Stimulated activated CD4-positive, alpha-beta T cell treated with anti-CD3 and anti-CD28 coated beads, Interleukin-1b, Interleukin-23, amount 100 ng/mL, for 48 hours (primary cell): ENCODE measurements at regions not wholly inside any gene's neighbourhood (a gene's known extent, or its start where the extent isn't known, plus 50 kb on each side); places are given as distances from the start of the nearest gene placed in this dataset.
"Not testable (repeated sequence)": the region's sequence is repeated elsewhere in the genome, so short reads cannot be mapped to it uniquely, and the experiment has no call there.

ENCODE experiments used
- DNase-seq: peaks from one replicate; pipeline ENCODE4 v3.0.0-alpha.2; 2020

DNA sequence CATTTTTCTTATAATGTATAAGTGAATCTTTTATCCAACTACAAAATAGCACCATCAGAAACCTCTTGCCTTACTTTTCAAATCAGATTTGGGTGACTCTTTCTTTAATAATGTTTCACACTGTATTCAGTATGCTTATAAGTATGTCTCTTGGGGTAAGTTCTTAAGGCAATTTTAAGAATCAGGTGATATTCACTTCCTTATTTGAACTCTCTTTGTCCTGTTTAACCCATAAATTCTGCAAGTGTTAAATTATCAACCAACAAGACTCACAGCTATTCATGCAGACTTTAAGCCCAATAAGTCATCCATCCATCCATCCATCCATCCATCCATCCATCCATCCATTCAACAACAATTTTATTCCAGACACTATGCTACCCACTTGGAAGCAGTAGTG is 142.7 kb upstream of the FBXL17 start:
- DNase-seq: no peak

GRCh38 chr5:108523360-108523759 is 141.5 kb upstream of the FBXL17 start:
- no peak for DNase-seq

- no peak for DNase-seq
Measured at GRCh38 chr5:108521841-108522506, 140.1 kb upstream of the FBXL17 start.

DNA sequence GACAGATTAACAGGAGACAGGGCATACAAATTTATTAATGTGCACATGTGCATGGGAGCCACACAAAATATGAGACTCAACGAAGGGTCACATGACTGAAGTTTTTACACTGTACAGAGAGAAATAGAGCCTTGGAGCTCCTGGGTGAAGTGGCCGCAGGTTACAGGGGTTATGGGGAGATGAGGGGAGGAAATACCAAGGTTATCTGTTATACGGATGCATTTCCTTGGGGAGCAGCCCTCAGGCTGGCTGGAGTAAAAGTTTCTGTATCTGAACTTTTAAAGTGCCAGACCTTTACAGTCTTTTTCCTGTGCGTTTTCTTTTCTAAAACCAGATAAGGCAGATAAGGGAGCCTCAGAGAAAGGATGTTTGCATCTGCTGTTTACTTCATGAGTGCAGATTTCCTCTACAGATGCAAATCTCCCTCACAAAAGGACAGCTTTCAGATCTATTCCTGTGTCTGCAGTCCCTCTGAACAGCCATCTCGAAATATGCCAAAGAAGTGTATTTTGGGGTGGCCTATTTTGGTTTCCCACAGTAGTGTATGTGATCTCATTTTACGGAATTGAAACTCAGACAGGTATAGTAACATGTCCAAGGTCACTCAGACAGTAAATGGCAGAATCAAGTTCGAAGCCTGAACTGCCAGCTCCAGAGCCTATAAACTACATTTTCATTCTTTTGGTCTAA is 139.3 kb upstream of the FBXL17 start:
- DNase-seq: no peak

DNA sequence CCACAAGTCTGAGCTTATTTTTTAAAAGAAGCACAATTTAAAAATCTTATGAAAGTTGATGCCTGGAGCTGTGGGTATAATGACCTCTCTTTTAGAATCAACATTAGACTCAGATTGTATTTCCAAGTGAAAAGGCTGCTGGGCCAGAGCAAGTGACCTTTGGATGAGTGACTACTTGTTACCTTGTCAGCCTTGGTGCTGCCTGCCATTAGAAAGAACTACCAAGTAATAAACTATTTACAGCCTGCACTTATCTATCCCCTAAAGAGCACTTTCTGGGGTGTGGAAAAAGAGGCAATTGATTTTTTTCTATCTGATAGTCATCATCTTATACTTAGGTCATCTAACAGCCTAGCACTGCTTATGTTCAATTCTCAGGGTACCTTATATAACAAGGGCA is 134.9 kb upstream of the FBXL17 start:
- no peak for DNase-seq

GRCh38 chr5:108515517-108516105 is 133.7 kb upstream of the FBXL17 start:
- no peak for DNase-seq

DNA sequence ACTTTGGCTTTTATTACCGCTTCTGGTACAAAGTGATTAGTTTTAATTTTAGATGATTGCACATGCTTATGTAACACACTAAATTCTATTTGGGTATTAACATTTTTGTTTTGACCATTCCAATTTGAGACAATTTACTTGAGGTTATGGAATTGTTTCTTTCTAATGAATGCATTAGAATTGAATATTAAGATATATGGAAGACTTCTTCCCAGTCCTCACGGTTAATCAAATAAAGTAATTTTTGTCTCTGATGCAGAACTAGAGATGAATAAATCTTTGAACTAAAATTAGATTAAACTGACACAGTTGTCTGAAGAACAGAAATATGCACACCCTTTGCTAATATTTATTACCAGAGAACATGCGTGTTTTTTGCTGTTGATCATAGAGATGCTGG is 127.1 kb upstream of the FBXL17 start:
- no peak for DNase-seq

DNA sequence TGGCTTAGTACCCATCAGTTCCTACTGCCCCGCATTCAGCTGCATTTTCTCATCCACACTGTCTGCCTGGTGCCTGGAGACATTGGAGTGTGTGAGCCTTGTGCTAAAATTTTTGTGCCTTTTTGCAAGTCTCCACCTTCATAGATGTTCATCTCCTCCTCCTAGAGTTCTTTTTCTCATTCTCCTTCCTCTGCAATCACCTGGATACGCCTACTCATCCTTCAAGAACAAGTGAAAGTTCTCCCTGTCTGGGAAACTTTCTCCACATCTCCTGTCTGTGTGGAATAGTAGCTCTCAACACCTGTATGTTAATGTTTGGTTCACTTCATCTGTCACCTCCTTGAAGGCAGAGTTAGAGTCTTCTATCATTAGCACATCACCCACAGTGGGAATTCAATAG is 125.7 kb upstream of the FBXL17 start:
- no peak for DNase-seq

GRCh38 chr5:108505608-108506007 is 123.7 kb upstream of the FBXL17 start:
- no peak for DNase-seq

GRCh38 chr5:108504974-108505373 is 123.1 kb upstream of the FBXL17 start:
- no peak for DNase-seq

DNA sequence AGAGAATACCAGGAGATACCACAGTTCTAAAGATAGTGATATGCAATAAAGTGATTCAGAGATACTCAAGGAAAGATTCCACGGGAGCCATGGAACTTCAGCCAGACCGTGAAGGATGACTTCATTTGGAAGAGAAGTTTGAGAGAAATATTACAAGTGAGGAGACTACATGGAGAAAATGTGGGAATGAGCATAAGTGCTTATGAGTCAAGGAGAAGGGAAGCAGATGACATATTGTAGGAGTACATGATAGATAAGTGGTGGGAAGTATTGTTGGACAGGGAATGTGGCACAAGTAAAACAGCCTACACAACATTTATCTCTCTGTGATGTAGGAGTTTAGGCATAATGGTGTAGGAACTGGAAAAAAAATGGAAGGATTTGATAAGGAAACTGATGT is 122.1 kb upstream of the FBXL17 start:
- no peak for DNase-seq

GRCh38 chr5:108495615-108496014 is 113.7 kb upstream of the FBXL17 start:
- not testable (repeated sequence) for DNase-seq

DNA sequence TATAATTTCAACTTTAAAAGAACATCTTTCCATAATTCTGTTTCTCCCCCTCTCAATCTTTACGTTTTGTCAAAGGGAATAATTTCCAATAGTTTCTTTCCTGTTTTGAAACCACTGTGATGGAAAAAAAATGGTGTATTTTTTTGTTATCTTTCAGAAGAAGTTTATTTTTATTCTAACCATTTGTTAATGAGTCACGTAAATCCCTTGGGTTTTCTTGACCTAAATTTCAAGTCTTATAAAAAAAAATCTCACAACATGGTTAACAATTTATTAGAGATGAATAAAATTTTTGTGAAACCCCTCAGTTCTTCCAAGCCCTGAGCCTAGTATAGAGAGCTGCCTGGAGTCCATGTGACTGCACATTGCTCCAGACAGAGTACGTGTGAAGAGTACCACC is 106.1 kb upstream of the FBXL17 start:
- no peak for DNase-seq

DNA sequence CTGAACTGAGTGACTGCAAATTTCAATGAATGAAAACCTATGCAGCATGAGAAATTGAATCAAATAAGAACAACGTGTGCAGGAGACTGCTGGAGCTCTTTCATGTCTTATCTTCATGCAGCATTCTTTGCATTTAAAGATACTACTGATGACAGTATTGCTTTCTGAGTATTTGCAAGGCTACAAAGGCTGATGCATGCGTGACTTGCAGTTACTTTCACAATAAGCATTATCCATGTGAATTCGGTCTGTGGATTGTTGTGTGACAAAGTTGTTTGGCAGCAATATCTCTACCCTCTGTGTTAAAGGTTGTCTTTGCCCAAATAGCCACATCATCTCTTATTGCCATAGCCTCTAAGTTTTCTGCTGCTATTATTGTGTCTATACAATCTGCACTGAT is 102.1 kb upstream of the FBXL17 start:
- DNase-seq: no peak

DNA sequence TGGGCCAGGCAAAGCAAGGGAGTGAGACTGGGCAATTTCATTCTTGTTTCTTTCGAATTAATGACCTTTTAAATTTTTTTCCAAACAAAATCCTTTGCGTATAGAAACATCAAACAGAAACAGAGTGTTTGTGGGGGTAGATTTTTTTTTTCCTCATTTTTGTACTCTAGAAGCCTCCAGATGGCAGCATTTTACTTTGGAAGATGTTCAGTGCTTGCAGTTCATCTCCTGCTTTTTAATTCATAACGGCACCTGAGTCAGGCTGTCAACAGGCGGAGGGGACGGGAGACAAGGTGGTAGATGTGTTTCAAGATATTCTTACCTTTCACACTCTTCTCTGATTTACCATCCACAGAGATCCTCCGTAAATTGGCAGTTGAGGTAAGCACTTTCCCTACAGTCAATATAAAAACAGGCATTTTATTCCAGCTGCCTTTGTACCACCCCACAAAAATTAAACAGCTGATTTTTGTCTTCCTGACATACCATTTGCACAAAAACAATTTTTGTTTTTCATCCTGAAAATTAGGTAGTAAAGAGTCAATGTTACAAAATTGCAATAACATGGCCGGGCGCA is 99.5 kb upstream of the FBXL17 start:
- DNase-seq: no peak

- no peak for DNase-seq
Measured at GRCh38 chr5:108472237-108472636, 90.3 kb upstream of the FBXL17 start.

DNA sequence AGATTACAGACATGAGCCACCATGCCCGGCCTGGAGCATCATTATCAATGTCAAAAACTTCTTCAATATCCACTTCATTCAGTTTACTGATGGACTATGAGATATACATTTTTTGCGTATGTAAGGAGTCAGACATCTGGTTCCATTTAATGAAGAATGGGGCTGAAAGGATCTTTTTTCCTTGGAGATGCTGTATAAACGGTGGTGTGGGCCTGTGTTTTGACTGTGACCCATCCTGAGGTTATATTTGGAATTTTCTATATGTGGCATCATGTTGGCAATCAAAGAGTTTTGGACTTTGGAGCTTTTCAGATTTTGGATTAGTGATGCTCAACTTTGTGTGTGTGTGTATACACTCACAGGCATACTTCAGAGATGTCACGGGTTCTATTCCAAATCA is 85.7 kb upstream of the FBXL17 start:
- no peak for DNase-seq

DNA sequence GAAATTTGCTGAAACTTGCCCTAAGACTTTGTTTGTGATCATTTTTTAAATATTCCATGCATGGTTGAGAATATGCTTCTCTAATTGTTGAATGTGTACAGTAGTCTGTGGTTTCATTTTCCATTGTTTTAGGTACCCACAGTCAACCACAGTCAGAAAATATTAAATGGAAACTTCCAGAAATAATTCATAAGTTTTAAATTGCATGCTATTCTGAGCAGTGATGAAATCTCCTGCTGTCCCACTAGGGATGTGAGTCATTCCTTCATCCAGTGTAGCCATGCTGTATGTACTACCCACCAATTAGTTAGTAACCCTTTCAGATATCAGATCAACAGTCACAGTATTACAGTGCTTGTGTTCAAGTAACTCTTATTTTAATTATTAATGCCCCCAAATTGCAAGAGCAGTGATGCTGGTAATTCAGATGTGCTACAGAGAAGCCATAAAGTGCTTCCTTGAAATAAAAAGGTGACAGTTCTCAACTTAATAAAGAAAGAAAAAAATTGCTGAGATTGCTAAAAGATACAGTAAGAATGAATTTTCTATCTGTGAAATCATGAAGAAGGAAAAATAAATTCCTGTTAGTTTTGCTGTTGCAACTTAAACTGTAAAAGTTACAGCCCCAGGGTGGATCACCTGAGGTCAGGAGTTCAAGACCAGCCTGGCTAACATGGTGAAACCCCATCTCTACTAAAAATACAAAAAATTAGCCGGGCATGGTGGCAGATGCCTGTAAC is 79.9 kb upstream of the FBXL17 start:
- no peak for DNase-seq

DNA sequence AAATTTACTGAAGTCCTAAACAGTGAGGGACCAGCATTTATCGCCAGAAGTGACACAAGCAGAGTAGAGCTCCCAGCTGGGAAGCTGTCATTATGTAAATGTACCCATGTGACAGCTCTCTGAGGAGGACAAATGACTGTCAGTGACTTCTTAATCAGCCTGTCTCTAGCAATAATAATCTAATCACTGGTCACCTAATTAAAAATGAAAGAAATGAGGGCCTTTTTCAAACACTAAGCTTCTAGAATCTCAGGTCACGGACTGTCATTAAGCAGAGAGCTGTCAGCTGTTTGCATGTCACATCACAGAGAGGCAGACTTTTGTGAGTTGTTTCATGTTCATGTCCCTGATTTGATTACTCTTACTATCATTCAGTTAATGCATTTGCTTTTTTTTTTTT is 77.9 kb upstream of the FBXL17 start:
- DNase-seq: no peak

- no peak for DNase-seq
Measured at GRCh38 chr5:108451269-108451668, 69.4 kb upstream of the FBXL17 start.

GRCh38 chr5:108444130-108444529 is 62.2 kb upstream of the FBXL17 start:
- not testable (repeated sequence) for DNase-seq

GRCh38 chr5:108442063-108442651 is 60.3 kb upstream of the FBXL17 start:
- not testable (repeated sequence) for DNase-seq

- no peak for DNase-seq
Measured at GRCh38 chr5:108437425-108437824, 55.5 kb upstream of the FBXL17 start.
